GM12872 (cell line): ENCODE measurements at regions not wholly inside any gene's neighbourhood (a gene's known extent, or its start where the extent isn't known, plus 50 kb on each side); places are given as distances from the start of the nearest gene placed in this dataset.

ENCODE experiments used
- CTCF ChIP-seq: IDR thresholded peaks from 3 replicates; pipeline ENCODE4 v1.5.1; 2011; ENCODE audit warnings: low read depth, mild to moderate bottlenecking, low read length, moderate library complexity; ENCODE audit not compliant: insufficient read depth

DNA sequence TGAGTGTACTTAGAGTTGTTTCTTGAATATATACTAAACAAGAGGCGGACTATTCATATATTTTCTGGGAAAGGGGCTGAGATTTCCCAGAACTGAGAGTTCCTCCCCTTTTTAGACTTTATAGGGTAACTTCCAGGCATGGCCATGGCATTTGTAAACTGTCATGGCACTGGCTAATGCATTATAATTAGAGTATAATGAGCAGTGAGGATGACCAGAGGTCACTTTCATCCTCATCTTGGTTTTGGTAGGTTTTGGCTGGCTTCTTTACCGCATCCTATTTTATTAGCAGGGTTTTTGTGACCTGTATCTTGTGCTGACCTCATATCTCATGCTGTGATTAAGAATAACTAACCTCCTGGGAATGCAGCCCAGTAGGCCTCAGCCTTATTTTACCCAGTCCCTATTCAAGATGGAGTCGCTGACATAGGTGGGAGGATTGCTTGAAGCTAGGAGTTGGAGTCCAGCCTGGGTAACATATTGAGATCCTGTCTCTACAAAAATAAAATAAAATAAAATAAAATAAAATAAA, 91.4 kb downstream of the MOBP start:
- TF ChIP-seq CTCF: no peak

GRCh38 chr3:39559543-39559942, 92.1 kb downstream of the MOBP start:
- no peak for TF ChIP-seq CTCF

GRCh38 chr3:39568508-39568907, 101.0 kb downstream of the MOBP start:
- no peak for TF ChIP-seq CTCF

DNA sequence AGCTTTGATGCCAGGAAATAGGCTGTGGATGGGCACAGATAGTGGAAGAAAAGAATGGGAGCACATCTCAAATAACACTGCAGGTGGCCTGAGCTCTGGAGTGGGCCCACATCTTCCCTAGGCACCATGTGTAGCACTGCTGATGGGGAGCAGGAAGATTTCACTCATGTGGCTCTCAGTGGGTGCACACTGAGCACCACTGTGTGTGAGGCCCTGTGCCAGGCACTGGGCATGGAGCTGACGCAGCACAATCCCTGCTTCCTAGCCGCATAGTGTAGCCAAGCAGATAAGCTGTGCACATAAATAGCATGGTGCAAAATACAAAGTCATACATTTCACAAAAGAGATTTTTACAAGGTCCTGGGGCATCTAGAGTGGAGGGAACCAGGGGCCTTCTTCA, 101.6 kb downstream of the MOBP start:
- TF ChIP-seq CTCF: no peak

GRCh38 chr3:39573392-39573791, 105.9 kb downstream of the MOBP start:
- no peak for TF ChIP-seq CTCF

- TF ChIP-seq CTCF: no peak
Measured at GRCh38 chr3:39577541-39577940, 110.1 kb downstream of the MOBP start.

DNA sequence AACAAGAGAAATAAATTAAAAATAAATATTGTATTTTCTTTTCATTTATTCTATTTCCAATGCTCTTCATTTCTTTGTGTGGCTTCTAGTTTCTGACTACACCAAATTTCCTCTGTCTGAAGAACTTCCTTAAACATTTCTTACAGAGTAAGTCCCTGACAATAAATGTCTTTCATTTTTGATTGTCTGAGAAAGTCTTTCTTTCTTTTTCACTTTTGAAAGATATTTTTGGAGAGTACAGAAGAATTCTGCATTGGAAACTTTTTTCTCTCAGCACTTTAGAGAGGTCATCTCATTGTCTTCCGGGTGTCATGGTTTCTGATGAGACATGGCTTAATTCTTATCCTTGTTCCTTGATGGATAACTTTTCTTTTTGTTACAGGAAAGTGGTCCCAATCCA, 119.6 kb downstream of the MOBP start:
- TF ChIP-seq CTCF: no peak

- TF ChIP-seq CTCF: no peak
Measured at GRCh38 chr3:39590806-39591205, 123.3 kb downstream of the MOBP start.
